Gastroesophageal sphincter (tissue), 4 donors: ENCODE measurements at regions not wholly inside any gene's neighbourhood (a gene's known extent, or its start where the extent isn't known, plus 50 kb on each side); places are given as distances from the start of the nearest gene placed in this dataset.
A peak's percentile ranks its signal among the peaks of the same experiment; 100 is the strongest.

Experiments
- ATAC-seq: fragments of 150-250 bp; one replicate; pipeline ENCODE4 v1.9.1; 2016; ENCODE audit warnings: mild to moderate bottlenecking, moderate library complexity
- H3K27ac ChIP-seq, 4 donors: fragments of 200-600 bp; sonication (generic) in 3 of 4; 1 replicate in 3 of 4; 2 replicates in 1 of 4; pipeline ENCODE4 v1.5.1; 2016 to 2019
- H3K27me3 ChIP-seq: fragments of 200-600 bp; sonication (generic); one replicate; pipeline ENCODE4 v1.5.1; 2019
- H3K36me3 ChIP-seq, 2 donors: fragments of 200-600 bp; sonication (generic); one replicate each; pipeline ENCODE4 v1.5.1; 2019; ENCODE audit warnings: control low read depth in 1 of 2
- H3K4me1 ChIP-seq, 3 donors: fragments of 200-600 bp; sonication (generic); 1 replicate in 2 of 3; 2 replicates in 1 of 3; pipeline ENCODE4 v1.5.1; 2016 to 2019; ENCODE audit warnings: control low read depth in 2 of 3
- H3K4me3 ChIP-seq, 2 donors: fragments of 200-600 bp; sonication (generic); one replicate each; pipeline ENCODE4 v1.5.1; 2019; ENCODE audit warnings: mild to moderate bottlenecking in 1 of 2, moderate library complexity in 1 of 2
- H3K9me3 ChIP-seq, 3 donors: fragments of 200-600 bp; sonication (generic); one replicate each; pipeline ENCODE4 v1.5.1; 2017 to 2019; ENCODE audit warnings: control low read depth in 2 of 3
- CTCF ChIP-seq, 4 experiments: fragments of 200-600 bp in 2 of 4; fragments of 450-650 bp in 2 of 4; sonication (generic) in 1 of 4; IDR thresholded peaks; one replicate each; pipeline ENCODE4 v1.5.1; 2017 to 2019; ENCODE audit warnings: antibody characterized with exemption in 4 of 4, mild to moderate bottlenecking in 2 of 4, moderate library complexity in 2 of 4
- EP300 ChIP-seq: sonication (generic); formaldehyde crosslinking; IDR thresholded peaks from one replicate; pipeline ENCODE4 v1.6.1; 2017; ENCODE audit warnings: antibody characterized with exemption, mild to moderate bottlenecking
- POLR2A ChIP-seq, 2 donors: fragments of 450-650 bp; IDR thresholded peaks; one replicate each; pipeline ENCODE4 v1.6.1; 2017; ENCODE audit warnings: antibody characterized with exemption in 2 of 2, mild to moderate bottlenecking in 2 of 2, moderate library complexity in 1 of 2
- POLR2AphosphoS5 ChIP-seq: sonication (generic); formaldehyde crosslinking; IDR thresholded peaks from one replicate; pipeline ENCODE4 v1.6.1; 2017; ENCODE audit warnings: antibody characterized with exemption
- WGBS, 2 donors: methylation state at CpG; one replicate each; pipeline ENCODE4 v1.1.5; 2018; ENCODE audit warnings: low coverage in 1 of 2; 5-methylcytosine and 5-hydroxymethylcytosine counted together

- peak overlapping the region in 3 of 4 donors; percentile 77 to 84 (median 82) for H3K27ac ChIP-seq
- H3K36me3 ChIP-seq, result no peaks in the 10 kb centered on the region
- WGBS, 2 donors, result 69 to 84% methylated on average over 6 to 9 of the region's 34 CpGs
- no peak for ATAC-seq
- H3K4me1 ChIP-seq, result peaks cover 0 to 67% (median 17%) of the 10 kb centered on the region in 3 donors
- peak in 3 of 4 experiments; percentile 66 to 90 (median 82) for TF ChIP-seq CTCF (IDR thresholded peaks at IDR 0.05)
- no peak for TF ChIP-seq POLR2A (IDR thresholded peaks at IDR 0.05)
- H3K27me3 ChIP-seq, result no peaks in the 10 kb centered on the region
- H3K9me3 ChIP-seq, result no peaks in the 10 kb centered on the region
- H3K4me3 ChIP-seq, result no peak overlapping the region
These were observed 219.3 kb upstream of the GSE1 start for GRCh38 chr16:85393674-85394451.

GRCh38 chr16:85394456-85395206 lies 218.5 kb upstream of the GSE1 start:
- WGBS, 2 donors, result 77 to 82% methylated on average over 4 to 15 of the region's 21 CpGs
- TF ChIP-seq POLR2AphosphoS5 (no peak), CTCF (IDR thresholded peaks at IDR 0.05) (no peak), POLR2A (IDR thresholded peaks at IDR 0.05) (no peak), EP300 (no peak)
- no peaks in the 10 kb centered on the region for H3K36me3 ChIP-seq
- peaks cover 0 to 64% (median 17%) of the 10 kb centered on the region in 3 donors for H3K4me1 ChIP-seq
- no peak for ATAC-seq
- no peaks in the 10 kb centered on the region for H3K27me3 ChIP-seq
- peak overlapping the region in 3 of 4 donors; percentile 77 to 84 (median 82) for H3K27ac ChIP-seq
- H3K4me3 ChIP-seq, result no peak overlapping the region
- no peaks in the 10 kb centered on the region for H3K9me3 ChIP-seq

GRCh38 chr16:85395207-85395912 lies 217.8 kb upstream of the GSE1 start:
- Histone ChIP-seq H3K27me3 (no peaks in the 10 kb centered on the region), H3K9me3 (no peaks in the 10 kb centered on the region), H3K4me3 (peak overlapping the region in 1 of 2 donors; percentile 18), H3K27ac (peak overlapping the region in 3 of 4 donors; percentile 77 to 84 (median 82)), H3K36me3 (no peaks in the 10 kb centered on the region), H3K4me1 (peaks cover 0 to 57% (median 17%) of the 10 kb centered on the region in 3 donors)
- peak; percentile 83 for ATAC-seq
- 18 to 60% methylated on average over 1 to 10 of the region's 25 CpGs for WGBS, 2 donors
- TF ChIP-seq POLR2AphosphoS5 (peak; percentile 90), POLR2A (IDR thresholded peaks at IDR 0.05) (no peak)

- WGBS, 2 donors, result 10 to 65% methylated on average over 4 of the region's 24 CpGs
- H3K4me3 ChIP-seq, result peak overlapping the region in 1 of 2 donors; percentile 18
- peak overlapping the region in 3 of 4 donors; percentile 77 to 84 (median 82) for H3K27ac ChIP-seq
- H3K36me3 ChIP-seq, result no peaks in the 10 kb centered on the region
- no peaks in the 10 kb centered on the region for H3K9me3 ChIP-seq
- TF ChIP-seq CTCF (IDR thresholded peaks at IDR 0.05) (no peak), EP300 (no peak), POLR2AphosphoS5 (no peak), POLR2A (IDR thresholded peaks at IDR 0.05) (no peak)
- peak; percentile 11 for ATAC-seq
- peaks cover 0 to 49% (median 17%) of the 10 kb centered on the region in 3 donors for H3K4me1 ChIP-seq
- H3K27me3 ChIP-seq, result no peaks in the 10 kb centered on the region
These were observed 216.9 kb upstream of the GSE1 start for GRCh38 chr16:85395913-85396878.
